ENCODE measurements at regions not wholly inside any gene's neighbourhood (a gene's known extent, or its start where the extent isn't known, plus 50 kb on each side); places are given as distances from the start of the nearest gene placed in this dataset.

- no peaks in the 10 kb centered on the region for H3K9me3 ChIP-seq
- no peak for ATAC-seq
- DNase-seq: no peak
- no peak for TF ChIP-seq CTCF (IDR thresholded peaks at IDR 0.05)
- WGBS, 3 donors: 57 to 63% (median 59%) methylated on average over 2 of the region's 2 CpGs
- intact Hi-C loops (cut with DNase I): loop anchor here in 1 of 2 donors (10.0 kb wide), 1 partner anchor 621 kb away; no protein-coding TSS in a partner anchor
- no peaks in the 10 kb centered on the region for H3K4me1 ChIP-seq
- no peaks in the 10 kb centered on the region for H3K36me3 ChIP-seq (ENCODE audit: insufficient read depth in 1 of 2, low read depth in 1 of 2)
- no peaks in the 10 kb centered on the region for H3K27me3 ChIP-seq (ENCODE audit: insufficient read depth in 3 of 3, low read length in 2 of 3)
- H3K27ac ChIP-seq: no peak overlapping the region
- H3K4me3 ChIP-seq: no peak overlapping the region
Measured at GRCh38 chr7:125675640-125676039, 746.0 kb upstream of the POT1 start.

- ATAC-seq (no peak), DNase-seq (no peak)
- no peak overlapping the region for H3K27ac ChIP-seq
- intact Hi-C loops (cut with DNase I): loop anchor here in 1 of 2 donors (10.0 kb wide), 1 partner anchor 620 kb away; no protein-coding TSS in a partner anchor
- no peak overlapping the region for H3K4me3 ChIP-seq
- H3K9me3 ChIP-seq: no peaks in the 10 kb centered on the region
- no peaks in the 10 kb centered on the region for H3K27me3 ChIP-seq (ENCODE audit: insufficient read depth in 3 of 3, low read length in 2 of 3)
- TF ChIP-seq CTCF (IDR thresholded peaks at IDR 0.05): no peak
- no peaks in the 10 kb centered on the region for H3K36me3 ChIP-seq (ENCODE audit: insufficient read depth in 1 of 2, low read depth in 1 of 2)
- 92 to 93% (median 93%) methylated on average over 4 of the region's 4 CpGs for WGBS, 3 donors
- H3K4me1 ChIP-seq: no peaks in the 10 kb centered on the region
Measured at GRCh38 chr7:125675169-125675568, 745.5 kb upstream of the POT1 start.

DNA sequence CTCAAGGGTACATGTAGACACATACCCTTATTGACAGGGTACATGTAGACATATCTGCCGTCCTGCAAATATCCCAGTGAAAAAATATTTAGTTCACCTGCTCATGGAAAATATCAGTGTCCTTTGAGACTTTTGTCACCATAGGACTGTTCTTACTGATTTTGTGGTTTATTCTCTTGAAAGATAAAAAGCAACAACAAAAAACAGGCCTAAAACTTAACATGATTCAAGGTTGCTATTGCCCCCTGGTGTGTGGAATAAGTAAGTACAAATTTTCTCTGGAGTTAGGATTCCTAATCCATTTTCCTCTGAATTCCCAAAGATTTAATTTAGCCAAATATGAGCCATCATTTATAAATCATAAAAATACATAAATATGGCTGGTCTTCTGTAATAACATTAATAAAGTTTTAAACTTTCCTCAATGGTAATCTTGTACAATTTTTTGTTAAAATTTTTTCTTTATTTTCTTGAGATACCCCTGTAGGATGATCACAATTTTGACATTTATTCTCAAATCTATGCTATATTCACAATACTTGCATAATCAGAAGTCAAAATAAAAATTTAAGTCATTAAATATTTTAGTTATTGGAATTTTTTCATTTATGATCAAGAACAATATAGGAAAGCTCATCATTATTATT lies 741.4 kb upstream of the POT1 start:
- WGBS, 3 donors: 78 to 91% (median 79%) methylated on average over 1 of the region's 1 CpG
- ATAC-seq: no peak
- no peak overlapping the region for H3K4me3 ChIP-seq

GRCh38 chr7:125668321-125668993 lies 738.8 kb upstream of the POT1 start:
- no peak overlapping the region for H3K27ac ChIP-seq
- no peak for ATAC-seq

More for the DNA sequence above, 741.4 kb upstream of the POT1 start:
- no peak for DNase-seq
- H3K27me3 ChIP-seq (ENCODE audit: insufficient read depth in 3 of 3, low read length in 2 of 3): no peaks in the 10 kb centered on the region
- no peaks in the 10 kb centered on the region for H3K4me1 ChIP-seq
- peak; percentile 27 for TF ChIP-seq CTCF (IDR thresholded peaks at IDR 0.05)
- intact Hi-C loops (cut with DNase I): loop anchor here in 1 of 2 donors (10.0 kb wide), 1 partner anchor 616 kb away; no protein-coding TSS in a partner anchor
- no peaks in the 10 kb centered on the region for H3K9me3 ChIP-seq
- no peak overlapping the region for H3K27ac ChIP-seq
- no peaks in the 10 kb centered on the region for H3K36me3 ChIP-seq (ENCODE audit: insufficient read depth in 1 of 2, low read depth in 1 of 2)

More at GRCh38 chr7:125668321-125668993, 738.8 kb upstream of the POT1 start:
- DNase-seq: no peak
- WGBS, 3 donors: 45 to 47% (median 47%) methylated on average over 4 of the region's 4 CpGs
- intact Hi-C loops (cut with DNase I): no loop called here
- H3K4me3 ChIP-seq: no peak overlapping the region
- no peaks in the 10 kb centered on the region for H3K27me3 ChIP-seq (ENCODE audit: insufficient read depth in 3 of 3, low read length in 2 of 3)
- no peaks in the 10 kb centered on the region for H3K36me3 ChIP-seq (ENCODE audit: insufficient read depth in 1 of 2, low read depth in 1 of 2)
- no peaks in the 10 kb centered on the region for H3K4me1 ChIP-seq
- TF ChIP-seq CTCF (IDR thresholded peaks at IDR 0.05): no peak
- H3K9me3 ChIP-seq: no peaks in the 10 kb centered on the region
